ENCODE measurements at regions not wholly inside any gene's neighbourhood (a gene's known extent, or its start where the extent isn't known, plus 50 kb on each side); places are given as distances from the start of the nearest gene placed in this dataset.

- no peak for TF ChIP-seq CTCF (IDR thresholded peaks at IDR 0.05)
- no peak for TF ChIP-seq NFYB (CRISPR knock-in tag; conservative IDR thresholded peaks at IDR 0.05; ENCODE audit: low read depth)
- TF ChIP-seq, protein P1, sequence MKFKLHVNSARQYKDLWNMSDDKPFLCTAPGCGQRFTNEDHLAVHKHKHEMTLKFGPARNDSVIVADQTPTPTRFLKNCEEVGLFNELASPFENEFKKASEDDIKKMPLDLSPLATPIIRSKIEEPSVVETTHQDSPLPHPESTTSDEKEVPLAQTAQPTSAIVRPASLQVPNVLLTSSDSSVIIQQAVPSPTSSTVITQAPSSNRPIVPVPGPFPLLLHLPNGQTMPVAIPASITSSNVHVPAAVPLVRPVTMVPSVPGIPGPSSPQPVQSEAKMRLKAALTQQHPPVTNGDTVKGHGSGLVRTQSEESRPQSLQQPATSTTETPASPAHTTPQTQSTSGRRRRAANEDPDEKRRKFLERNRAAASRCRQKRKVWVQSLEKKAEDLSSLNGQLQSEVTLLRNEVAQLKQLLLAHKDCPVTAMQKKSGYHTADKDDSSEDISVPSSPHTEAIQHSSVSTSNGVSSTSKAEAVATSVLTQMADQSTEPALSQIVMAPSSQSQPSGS (CRISPR knock-in tag; IDR thresholded peaks at IDR 0.05; ENCODE audit: borderline replicate concordance, low read depth), result no peak
- TF ChIP-seq, protein P2, sequence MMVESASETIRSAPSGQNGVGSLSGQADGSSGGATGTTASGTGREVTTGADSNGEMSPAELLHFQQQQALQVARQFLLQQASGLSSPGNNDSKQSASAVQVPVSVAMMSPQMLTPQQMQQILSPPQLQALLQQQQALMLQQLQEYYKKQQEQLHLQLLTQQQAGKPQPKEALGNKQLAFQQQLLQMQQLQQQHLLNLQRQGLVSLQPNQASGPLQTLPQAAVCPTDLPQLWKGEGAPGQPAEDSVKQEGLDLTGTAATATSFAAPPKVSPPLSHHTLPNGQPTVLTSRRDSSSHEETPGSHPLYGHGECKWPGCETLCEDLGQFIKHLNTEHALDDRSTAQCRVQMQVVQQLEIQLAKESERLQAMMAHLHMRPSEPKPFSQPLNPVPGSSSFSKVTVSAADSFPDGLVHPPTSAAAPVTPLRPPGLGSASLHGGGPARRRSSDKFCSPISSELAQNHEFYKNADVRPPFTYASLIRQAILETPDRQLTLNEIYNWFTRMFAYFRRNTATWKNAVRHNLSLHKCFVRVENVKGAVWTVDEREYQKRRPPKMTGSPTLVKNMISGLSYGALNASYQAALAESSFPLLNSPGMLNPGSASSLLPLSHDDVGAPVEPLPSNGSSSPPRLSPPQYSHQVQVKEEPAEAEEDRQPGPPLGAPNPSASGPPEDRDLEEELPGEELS (CRISPR knock-in tag; IDR thresholded peaks at IDR 0.05), result no peak
- no peak for TF ChIP-seq E2F5 (CRISPR knock-in tag; IDR thresholded peaks at IDR 0.05)
- no peak for TF ChIP-seq AFF4 (CRISPR knock-in tag; IDR thresholded peaks at IDR 0.05; ENCODE audit: borderline replicate concordance)
- TF ChIP-seq ELF4 (CRISPR knock-in tag; IDR thresholded peaks at IDR 0.05; ENCODE audit: low read depth), result no peak
Measured at GRCh38 chr3:69521286-69521685, 135.4 kb upstream of the FRMD4B start.

All from WTC11 (cell line).